Heart left ventricle (tissue), 16 donors: ENCODE measurements at regions not wholly inside any gene's neighbourhood (a gene's known extent, or its start where the extent isn't known, plus 50 kb on each side); places are given as distances from the start of the nearest gene placed in this dataset.

Source experiments
- ATAC-seq, 4 donors: fragments of 200-7000 bp; cut with Tn5 transposase; one replicate each; pipeline ENCODE4 v1.9.1; 2020 to 2022; ENCODE audit warnings: moderate library complexity in 4 of 4, mild to moderate bottlenecking in 3 of 4, moderate number of reproducible peaks in 1 of 4
- DNase-seq, 5 donors: peaks; one replicate each; pipeline ENCODE4 v3.0.0-alpha.2; 2020
- H3K27ac ChIP-seq, 12 donors: fragments of 200-600 bp; sonication (generic) in 4 of 12; one replicate each; pipeline versions ENCODE4 v1.5.0 to v1.8.0; 2016 to 2022; ENCODE audit warnings: mild to moderate bottlenecking in 2 of 12
- H3K27me3 ChIP-seq, 9 donors: fragments of 200-600 bp; sonication (generic) in 2 of 9; one replicate each; pipeline versions ENCODE4 v1.5.1 to v1.8.0; 2016 to 2022; ENCODE audit warnings: mild to moderate bottlenecking in 3 of 9
- H3K36me3 ChIP-seq, 9 donors: fragments of 200-600 bp; sonication (generic) in 2 of 9; one replicate each; pipeline versions ENCODE4 v1.5.0 to v1.8.0; 2018 to 2022; ENCODE audit warnings: mild to moderate bottlenecking in 2 of 9
- H3K4me1 ChIP-seq, 12 donors: fragments of 200-600 bp; sonication (generic) in 4 of 12; one replicate each; pipeline versions ENCODE4 v1.5.0 to v1.8.0; 2016 to 2022; ENCODE audit warnings: mild to moderate bottlenecking in 3 of 12
- H3K4me3 ChIP-seq, 12 donors: fragments of 200-600 bp; sonication (generic) in 4 of 12; one replicate each; pipeline versions ENCODE4 v1.5.0 to v1.8.0; 2017 to 2022; ENCODE audit warnings: mild to moderate bottlenecking in 9 of 12, moderate library complexity in 4 of 12
- H3K9me3 ChIP-seq, 12 donors: fragments of 200-600 bp; sonication (generic) in 4 of 12; one replicate each; pipeline versions ENCODE4 v1.5.0 to v1.8.0; 2016 to 2022; ENCODE audit warnings: mild to moderate bottlenecking in 1 of 12
- CTCF ChIP-seq, 12 donors: fragments of 200-600 bp; sonication (generic) in 4 of 12; IDR thresholded peaks; one replicate each; pipeline versions ENCODE4 v1.5.0 to v1.8.0; 2018 to 2022; ENCODE audit warnings: antibody characterized with exemption in 12 of 12, mild to moderate bottlenecking in 5 of 12
- POLR2A ChIP-seq, 2 donors: fragments of 450-650 bp; IDR thresholded peaks; one replicate each; pipeline ENCODE4 v1.6.1; 2017; ENCODE audit warnings: antibody characterized with exemption in 2 of 2, mild to moderate bottlenecking in 2 of 2, moderate library complexity in 2 of 2
- WGBS, 4 donors: extraction: QIAGEN DNeasy Blood & Tissue Kit in 2 of 4; methylation state at CpG; one replicate each; pipeline versions ENCODE4 v1.1.5 to v1.1.7; 2013 to 2018; 5-methylcytosine and 5-hydroxymethylcytosine counted together
- intact Hi-C, 10 donors: fragments of 100-400 bp; cut with DNase I; formaldehyde crosslinking; loops; one replicate each; pipeline versions ENCODE4 v1.11.1 to v1.14.2; 2022
- donor health status: ischemic (EF 13 %, LVEDD 7.1; RV severe dilation, severe dysfunction).
- donor health status: healthy with polysubstance abuse.
- donor health status: DM: no; HTN: yes; CAD: no.
- donor health status: DM: no; HTN: no; CAD: no.
- donor health status: ischemic (EF 25% LVEDD 6.9; RV normal size, moderate dysfunction).
- donor health status: ischemic (EF 25% LVEDD 5.7; RV mildly dilated, moderate dysfunction).
- donor health status: healthy.
- donor health status: DM: yes; HTN: yes; CAD: no.
- donor health status: ischemic (EF 35%, LVEDD 5.7; RV mildly dilated, moderate dysfunction).
- donor health status: nonischemic (EF 11% LVEDD 7.7; RV severe dilation, severe dysfunction).
- donor health status: DM: yes; HTN: yes; CAD: no.
- donor health status: PGD.
- donor health status: ischemic (EF 29% LVEDD 5.4; RV normal size, mild dysfunction).
- donor health status: nonischemic (EF 23%, LVEDD 6.1; RV moderate dilation, normal function).

DNA sequence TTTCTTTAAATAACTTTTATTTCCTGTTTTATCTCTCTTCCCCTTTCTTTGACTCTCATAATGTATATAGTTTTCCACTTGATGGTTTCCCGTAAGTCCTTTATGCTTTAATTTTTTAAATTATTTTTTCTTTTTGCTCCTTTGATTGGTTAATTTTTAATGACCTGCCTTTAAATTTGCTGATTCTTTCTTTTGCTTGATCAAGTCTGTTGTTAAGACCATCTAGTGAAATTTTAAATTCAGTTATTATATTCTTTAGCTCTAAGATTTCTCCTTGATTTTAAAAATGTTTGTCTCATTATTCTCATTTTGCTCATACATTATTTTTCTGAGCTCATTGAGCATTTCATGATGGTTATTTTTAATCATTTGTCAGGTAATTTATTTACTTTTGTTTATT lies 718.6 kb downstream of the METTL15 start:
- no peak for TF ChIP-seq CTCF (IDR thresholded peaks at IDR 0.05)
- no peak for TF ChIP-seq POLR2A (IDR thresholded peaks at IDR 0.05)
- H3K36me3 ChIP-seq = no peaks in the 10 kb centered on the region
- no peak for DNase-seq
- no peaks in the 10 kb centered on the region for H3K4me1 ChIP-seq
- no peak overlapping the region for H3K4me3 ChIP-seq
- H3K9me3 ChIP-seq = peaks cover 0 to 28% (median 9%) of the 10 kb centered on the region in 12 donors
- no peaks in the 10 kb centered on the region for H3K27me3 ChIP-seq
- no peak overlapping the region for H3K27ac ChIP-seq
- intact Hi-C loops = no loop called here
- WGBS, 4 donors = 93 to 97% (median 95%) methylated on average over 1 of the region's 1 CpG
- ATAC-seq = no peak

DNA sequence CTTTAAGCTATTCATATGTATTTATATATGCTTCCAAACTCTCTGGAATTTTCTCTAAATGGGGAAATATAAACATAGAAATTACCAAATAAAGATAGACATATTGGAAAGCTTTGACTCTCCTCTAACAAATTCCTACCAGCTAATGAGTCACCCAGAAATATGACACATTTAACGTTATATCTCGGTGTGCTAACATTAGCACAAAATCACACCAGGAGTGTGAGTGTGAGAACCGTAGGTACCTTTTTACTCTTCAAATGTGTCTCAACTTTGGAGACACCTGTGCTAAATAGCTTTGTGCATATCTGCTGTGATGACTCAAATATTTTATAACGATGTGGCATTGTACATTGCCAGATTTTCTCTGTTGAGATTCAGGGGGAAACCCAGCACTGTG lies 714.4 kb downstream of the METTL15 start:
- WGBS, 4 donors = 74 to 83% (median 81%) methylated on average over 4 of the region's 4 CpGs
- ATAC-seq = no peak
- DNase-seq = no peak
- H3K36me3 ChIP-seq = no peaks in the 10 kb centered on the region
- H3K27me3 ChIP-seq = no peaks in the 10 kb centered on the region
- H3K4me1 ChIP-seq = no peaks in the 10 kb centered on the region
- no peak overlapping the region for H3K4me3 ChIP-seq
- intact Hi-C loops = no loop called here
- H3K27ac ChIP-seq = no peak overlapping the region
- H3K9me3 ChIP-seq = peaks cover 0 to 18% (median 5%) of the 10 kb centered on the region in 12 donors
- TF ChIP-seq CTCF (IDR thresholded peaks at IDR 0.05) = no peak
- no peak for TF ChIP-seq POLR2A (IDR thresholded peaks at IDR 0.05)

GRCh38 chr11:28820296-28820989 lies 712.3 kb downstream of the METTL15 start:
- TF ChIP-seq POLR2A (IDR thresholded peaks at IDR 0.05) = no peak
- TF ChIP-seq CTCF (IDR thresholded peaks at IDR 0.05) = no peak
- DNase-seq (no peak), ATAC-seq (no peak)
- Histone ChIP-seq H3K9me3 (no peaks in the 10 kb centered on the region), H3K27me3 (no peaks in the 10 kb centered on the region), H3K36me3 (no peaks in the 10 kb centered on the region), H3K4me1 (no peaks in the 10 kb centered on the region), H3K27ac (no peak overlapping the region), H3K4me3 (no peak overlapping the region)
- WGBS, 4 donors = 71 to 88% (median 76%) methylated on average over 2 of the region's 2 CpGs
- intact Hi-C loops = no loop called here

- no peak for TF ChIP-seq CTCF (IDR thresholded peaks at IDR 0.05)
- no peak for TF ChIP-seq POLR2A (IDR thresholded peaks at IDR 0.05)
- Histone ChIP-seq H3K36me3 (no peaks in the 10 kb centered on the region), H3K4me3 (no peak overlapping the region), H3K9me3 (no peaks in the 10 kb centered on the region), H3K27me3 (no peaks in the 10 kb centered on the region), H3K4me1 (no peaks in the 10 kb centered on the region), H3K27ac (no peak overlapping the region)
- DNase-seq (no peak), ATAC-seq (no peak)
- intact Hi-C loops = no loop called here
- 34 to 56% (median 48%) methylated on average over 4 of the region's 4 CpGs for WGBS, 4 donors
These were observed 711.6 kb downstream of the METTL15 start for GRCh38 chr11:28819741-28820140.
